A549 (cell line): ENCODE measurements at regions not wholly inside any gene's neighbourhood (a gene's known extent, or its start where the extent isn't known, plus 50 kb on each side); places are given as distances from the start of the nearest gene placed in this dataset.

ENCODE experiments used
- ATAC-seq, 2 experiments: fragments of 200-7000 bp in 1 of 2; fragments of >200 bp in 1 of 2; cut with Nextera tagmentation in 1 of 2; cut with Tn5 transposase in 1 of 2; 3 replicates each; pipeline versions ENCODE4 v1.8.0 to v1.9.1; 2018 to 2020; ENCODE audit warnings: mild to moderate bottlenecking in 1 of 2, moderate library complexity in 1 of 2
- CTCF ChIA-PET: fragments of 300-600 bp; sonication (Branson Sonifier 250); formaldehyde crosslinking; extraction: SDS; loops from one replicate; lab custom pipeline; 2021; ENCODE audit warnings: antibody characterized with exemption, inconsistent platforms; lab: Yijun Ruan, JAX
- POLR2A ChIA-PET: fragments of 350-600 bp; formaldehyde crosslinking; extraction: SDS; loops from one replicate; lab custom pipeline; 2021; ENCODE audit warnings: antibody characterized with exemption, inconsistent platforms; lab: Yijun Ruan, JAX
- DNase-seq, 2 experiments: peaks; one replicate each; pipeline versions ENCODE4 v3.0.0 to v3.0.0-alpha.2; 2011 to 2016; ENCODE audit warnings: low read depth in 1 of 2, low spot score in 1 of 2
- FAIRE-seq: peaks from 2 replicates; lab custom pipeline; 2011; peaks lifted over from hg19 to GRCh38; lab: Jason Lieb, UNC
- H3K27ac ChIP-seq, 2 experiments: fragments of >200 bp; sonication (Bioruptor Twin); formaldehyde crosslinking; 3 replicates each; pipeline ENCODE4 v1.5.1; 2016 to 2017
- H3K4me1 ChIP-seq: fragments of >200 bp; sonication (Bioruptor Twin); formaldehyde crosslinking; 3 replicates; pipeline ENCODE4 v1.6.1; 2016
- H3K4me2 ChIP-seq: fragments of >200 bp; sonication (Bioruptor Twin); formaldehyde crosslinking; 3 replicates; pipeline ENCODE4 v1.6.1; 2016
- H3K4me3 ChIP-seq: fragments of >200 bp; sonication (Bioruptor Twin); formaldehyde crosslinking; 3 replicates; pipeline ENCODE4 v1.5.1; 2016
- H3K9me3 ChIP-seq: fragments of >200 bp; sonication (Bioruptor Twin); formaldehyde crosslinking; 3 replicates; pipeline ENCODE4 v1.6.1; 2016
- BHLHE40 ChIP-seq: IDR thresholded peaks from 2 replicates; pipeline ENCODE4 v1.6.1; 2012; ENCODE audit warnings: low read depth, low read length, inconsistent platforms
- CBX2 ChIP-seq: fragments of 200-600 bp; sonication (generic); IDR thresholded peaks from 2 replicates; pipeline ENCODE4 v1.6.1; 2016; ENCODE audit warnings: low read depth, mild to moderate bottlenecking, borderline replicate concordance
- CHD2 ChIP-seq: fragments of 150-350 bp; IDR thresholded peaks from 2 replicates; pipeline ENCODE4 v1.6.1; 2014; ENCODE audit warnings: low read length; ENCODE audit not compliant: partially characterized antibody
- CHD4 ChIP-seq: fragments of 200-600 bp; sonication (generic); IDR thresholded peaks from 2 replicates; pipeline ENCODE4 v1.6.1; 2016; ENCODE audit warnings: antibody characterized with exemption, mild to moderate bottlenecking, borderline replicate concordance
- EHF ChIP-seq: fragments of 250-450 bp; sonication (Bioruptor Pico); IDR thresholded peaks from 2 replicates; pipeline ENCODE4 v1.5.0; 2020; ENCODE audit warnings: mild to moderate bottlenecking
- FOSB ChIP-seq: fragments of 250-450 bp; sonication (Bioruptor Pico); IDR thresholded peaks from 2 replicates; pipeline ENCODE4 v1.5.0; 2020; ENCODE audit warnings: mild to moderate bottlenecking, moderate library complexity
- FOXS1 ChIP-seq: fragments of 250-450 bp; sonication (Bioruptor Pico); IDR thresholded peaks from 2 replicates; pipeline ENCODE4 v1.5.0; 2020; ENCODE audit warnings: mild to moderate bottlenecking, moderate library complexity
- HOXB5 ChIP-seq: fragments of 250-450 bp; sonication (Bioruptor Pico); IDR thresholded peaks from 2 replicates; pipeline ENCODE4 v1.5.0; 2020; ENCODE audit warnings: mild to moderate bottlenecking, moderate library complexity
- MAFK ChIP-seq: fragments of 450-650 bp; IDR thresholded peaks from 2 replicates; pipeline ENCODE4 v1.6.1; 2014; ENCODE audit not compliant: partially characterized antibody
- MAZ ChIP-seq: fragments of 150-350 bp; IDR thresholded peaks from 2 replicates; pipeline ENCODE4 v1.6.1; 2014; ENCODE audit warnings: antibody characterized with exemption, low read depth, low read length, borderline replicate concordance
- NFE2L2 ChIP-seq: fragments of 150-350 bp; conservative IDR thresholded peaks from 2 replicates; pipeline ENCODE4 v1.6.1; 2014; ENCODE audit warnings: low read length
- NPAS2 ChIP-seq: fragments of 250-450 bp; sonication (Bioruptor Pico); IDR thresholded peaks from 2 replicates; pipeline ENCODE4 v1.8.0; 2022; ENCODE audit warnings: mild to moderate bottlenecking, moderate library complexity, borderline replicate concordance
- RFX5 ChIP-seq: fragments of 450-650 bp; IDR thresholded peaks from 2 replicates; pipeline ENCODE4 v1.7.1; 2014; ENCODE audit warnings: antibody characterized with exemption, mild to moderate bottlenecking, moderate library complexity
- SREBF2 ChIP-seq: fragments of 450-650 bp; IDR thresholded peaks from 2 replicates; pipeline ENCODE4 v1.6.1; 2014; ENCODE audit warnings: mild to moderate bottlenecking, moderate library complexity
- ZFP36 ChIP-seq: fragments of 450-650 bp; IDR thresholded peaks from 2 replicates; pipeline ENCODE4 v1.6.1; 2014; ENCODE audit warnings: borderline replicate concordance; ENCODE audit not compliant: partially characterized antibody
- ZNF302 ChIP-seq: fragments of 250-450 bp; sonication (Bioruptor Pico); IDR thresholded peaks from 2 replicates; pipeline ENCODE4 v1.9.0; 2021; ENCODE audit warnings: inconsistent platforms, mild to moderate bottlenecking, moderate library complexity
- ZSCAN20 ChIP-seq: fragments of 250-450 bp; sonication (Bioruptor Pico); IDR thresholded peaks from 2 replicates; pipeline ENCODE4 v1.8.0; 2022; ENCODE audit warnings: mild to moderate bottlenecking, moderate library complexity
- WGBS: methylation state at CpG from one replicate; pipeline ENCODE4 v1.1.6; 2017; ENCODE audit errors: missing lambda C conversion rate; 5-methylcytosine and 5-hydroxymethylcytosine counted together
- TF ChIP-seq, protein P1 (sequence below): IDR thresholded peaks from 2 replicates; pipeline ENCODE4 v1.6.1; 2012; ENCODE audit warnings: low read depth, borderline replicate concordance
- TF ChIP-seq, protein P2 (sequence below): IDR thresholded peaks from 2 replicates; pipeline ENCODE4 v1.6.1; 2012
- TF ChIP-seq, protein P3 (sequence below): fragments of >200 bp; sonication (Bioruptor Twin); formaldehyde crosslinking; IDR thresholded peaks from 3 replicates; pipeline ENCODE4 v1.6.1; 2016
- TF ChIP-seq, protein P4 (sequence below): fragments of 150-350 bp; IDR thresholded peaks from 2 replicates; pipeline ENCODE4 v1.6.1; 2014; ENCODE audit warnings: low read depth, mild to moderate bottlenecking, low read length
- TF ChIP-seq, protein P5 (sequence below): fragments of 250-450 bp; sonication (Bioruptor Pico); IDR thresholded peaks from 2 replicates; pipeline ENCODE4 v1.5.0; 2021; ENCODE audit warnings: mild to moderate bottlenecking, moderate library complexity, borderline replicate concordance

DNA sequence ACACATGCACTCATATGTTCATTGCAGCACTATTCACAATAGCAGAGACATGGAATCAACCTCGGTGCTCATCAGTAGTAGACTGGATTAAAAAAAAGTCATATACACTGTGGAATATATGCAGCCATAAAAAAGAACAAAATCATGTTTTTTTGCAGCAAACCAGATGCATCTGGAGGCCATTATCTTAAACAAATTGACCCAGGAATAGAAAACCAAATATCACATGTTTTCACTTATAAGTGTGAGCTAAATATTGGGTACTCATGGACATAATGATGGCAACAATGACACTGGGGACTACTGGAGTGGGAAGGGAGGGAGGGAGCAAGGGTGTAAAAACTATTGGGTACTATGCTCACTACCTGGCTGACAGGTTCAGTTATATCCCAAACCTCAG lies 792.6 kb downstream of the EPHA4 start:
- DNase-seq (no peak), ATAC-seq (no peak), FAIRE-seq (no peak)
- TF ChIP-seq RFX5 (no peak), ZFP36 (no peak), FOXS1 (CRISPR knock-in tag) (no peak), FOSB (CRISPR knock-in tag) (no peak), CBX2 (no peak), ZSCAN20 (CRISPR knock-in tag) (no peak), NFE2L2 (no peak), MAFK (no peak)
- TF ChIP-seq, protein P1, sequence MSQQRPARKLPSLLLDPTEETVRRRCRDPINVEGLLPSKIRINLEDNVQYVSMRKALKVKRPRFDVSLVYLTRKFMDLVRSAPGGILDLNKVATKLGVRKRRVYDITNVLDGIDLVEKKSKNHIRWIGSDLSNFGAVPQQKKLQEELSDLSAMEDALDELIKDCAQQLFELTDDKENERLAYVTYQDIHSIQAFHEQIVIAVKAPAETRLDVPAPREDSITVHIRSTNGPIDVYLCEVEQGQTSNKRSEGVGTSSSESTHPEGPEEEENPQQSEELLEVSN, result no peak
- TF ChIP-seq, protein P2, sequence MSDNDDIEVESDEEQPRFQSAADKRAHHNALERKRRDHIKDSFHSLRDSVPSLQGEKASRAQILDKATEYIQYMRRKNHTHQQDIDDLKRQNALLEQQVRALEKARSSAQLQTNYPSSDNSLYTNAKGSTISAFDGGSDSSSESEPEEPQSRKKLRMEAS, result no peak
- CTCF ChIA-PET, result interaction anchor here (0.6 to 0.7 kb wide), 2 partner anchors 11 to 368 kb away, joined by 3 read pairs; no protein-coding TSS in a partner anchor
- 6% methylated on average over 1 of the region's 1 CpG for WGBS
- no peak overlapping the region for H3K27ac ChIP-seq
- peaks cover 4% of the 10 kb centered on the region; the same call in 1 of the 3 replicates for H3K4me1 ChIP-seq
- no peaks in the 10 kb centered on the region for H3K9me3 ChIP-seq
- no peak overlapping the region for H3K4me3 ChIP-seq
- POLR2A ChIA-PET, result no interaction called here
- H3K4me2 ChIP-seq, result no peak overlapping the region

DNA sequence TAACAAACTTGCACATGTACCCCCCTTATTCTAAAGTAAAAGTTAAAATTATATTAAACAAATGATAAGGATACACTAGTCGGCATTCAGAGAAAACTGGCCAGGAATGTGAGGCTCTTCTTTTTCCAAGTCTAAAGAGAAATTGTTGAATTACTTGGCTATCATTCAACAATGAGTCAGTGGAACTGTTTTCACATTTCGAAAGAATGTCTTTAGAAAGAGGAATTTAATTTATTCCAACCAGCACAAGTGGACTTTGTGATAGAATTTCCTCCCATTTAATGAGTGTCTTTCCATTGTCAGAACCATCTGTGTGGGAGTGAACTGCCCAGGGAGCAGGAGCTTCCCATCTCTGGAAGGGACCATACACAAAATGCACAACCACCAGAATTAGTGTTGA lies 792.2 kb downstream of the EPHA4 start:
- Histone ChIP-seq H3K4me1 (peaks cover 4% of the 10 kb centered on the region; the same call in 1 of the 3 replicates), H3K4me2 (peak overlapping the region; percentile 28; the same call in 1 of the 3 replicates), H3K27ac (no peak overlapping the region), H3K4me3 (no peak overlapping the region), H3K9me3 (no peaks in the 10 kb centered on the region)
- 4% methylated on average over 2 of the region's 2 CpGs for whole genome bisulfite sequencing
- FAIRE-seq (no peak), DNase-seq (peak in 1 of 2 experiments; percentile 16), ATAC-seq (no peak)
- TF ChIP-seq NPAS2 (CRISPR knock-in tag) (no peak), CHD2 (no peak), CBX2 (no peak), ZSCAN20 (CRISPR knock-in tag) (no peak), CHD4 (no peak), SREBF2 (no peak), HOXB5 (CRISPR knock-in tag) (no peak), EHF (no peak)
- TF ChIP-seq, protein P3, sequence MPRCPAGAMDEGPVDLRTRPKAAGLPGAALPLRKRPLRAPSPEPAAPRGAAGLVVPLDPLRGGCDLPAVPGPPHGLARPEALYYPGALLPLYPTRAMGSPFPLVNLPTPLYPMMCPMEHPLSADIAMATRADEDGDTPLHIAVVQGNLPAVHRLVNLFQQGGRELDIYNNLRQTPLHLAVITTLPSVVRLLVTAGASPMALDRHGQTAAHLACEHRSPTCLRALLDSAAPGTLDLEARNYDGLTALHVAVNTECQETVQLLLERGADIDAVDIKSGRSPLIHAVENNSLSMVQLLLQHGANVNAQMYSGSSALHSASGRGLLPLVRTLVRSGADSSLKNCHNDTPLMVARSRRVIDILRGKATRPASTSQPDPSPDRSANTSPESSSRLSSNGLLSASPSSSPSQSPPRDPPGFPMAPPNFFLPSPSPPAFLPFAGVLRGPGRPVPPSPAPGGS, result no peak
- TF ChIP-seq, protein P4, sequence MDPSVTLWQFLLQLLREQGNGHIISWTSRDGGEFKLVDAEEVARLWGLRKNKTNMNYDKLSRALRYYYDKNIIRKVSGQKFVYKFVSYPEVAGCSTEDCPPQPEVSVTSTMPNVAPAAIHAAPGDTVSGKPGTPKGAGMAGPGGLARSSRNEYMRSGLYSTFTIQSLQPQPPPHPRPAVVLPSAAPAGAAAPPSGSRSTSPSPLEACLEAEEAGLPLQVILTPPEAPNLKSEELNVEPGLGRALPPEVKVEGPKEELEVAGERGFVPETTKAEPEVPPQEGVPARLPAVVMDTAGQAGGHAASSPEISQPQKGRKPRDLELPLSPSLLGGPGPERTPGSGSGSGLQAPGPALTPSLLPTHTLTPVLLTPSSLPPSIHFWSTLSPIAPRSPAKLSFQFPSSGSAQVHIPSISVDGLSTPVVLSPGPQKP, result no peak
- ChIA-PET POLR2A (no interaction called here), CTCF (no interaction called here)

DNA sequence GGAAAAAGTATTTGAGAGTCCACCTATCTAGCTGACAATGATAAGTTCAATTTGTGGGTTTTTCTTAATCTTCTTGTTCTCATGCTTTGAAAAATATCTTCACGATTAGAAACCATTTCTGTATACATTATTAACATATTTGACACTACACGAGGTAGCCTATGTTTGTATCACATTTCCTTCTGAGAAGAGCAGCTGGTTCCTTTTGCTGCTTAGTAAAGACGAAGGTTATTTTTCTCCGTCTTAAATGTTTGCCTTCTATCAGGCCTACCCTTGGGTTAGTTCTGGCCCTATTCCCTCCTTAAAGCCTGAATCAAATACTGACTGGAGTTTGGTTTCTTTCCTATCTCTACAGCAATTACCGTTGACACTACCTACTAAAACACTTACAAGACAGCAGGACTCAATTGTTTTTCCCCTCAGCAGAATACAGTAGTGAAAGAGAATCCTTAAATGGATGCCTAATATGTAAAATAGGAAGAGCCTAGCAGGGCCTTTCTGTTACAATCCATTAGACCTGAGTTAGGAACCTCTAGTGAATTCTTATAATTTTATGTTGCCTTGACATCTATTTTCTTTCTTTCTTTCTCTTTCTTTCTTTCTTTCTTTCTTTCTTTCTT lies 790.4 kb downstream of the EPHA4 start:
- H3K9me3 ChIP-seq, result no peaks in the 10 kb centered on the region
- WGBS, result 44% methylated on average over 5 of the region's 5 CpGs
- ChIA-PET POLR2A (no interaction called here), CTCF (no interaction called here)
- ATAC-seq (no peak), DNase-seq (no peak), FAIRE-seq (no peak)
- H3K4me1 ChIP-seq, result peaks cover 4% of the 10 kb centered on the region; the same call in 1 of the 3 replicates
- no peak overlapping the region for H3K27ac ChIP-seq
- H3K4me2 ChIP-seq, result no peak overlapping the region
- TF ChIP-seq ZNF302 (CRISPR knock-in tag) (no peak), BHLHE40 (no peak), MAZ (no peak)
- TF ChIP-seq, protein P4, result no peak
- TF ChIP-seq, protein P5, sequence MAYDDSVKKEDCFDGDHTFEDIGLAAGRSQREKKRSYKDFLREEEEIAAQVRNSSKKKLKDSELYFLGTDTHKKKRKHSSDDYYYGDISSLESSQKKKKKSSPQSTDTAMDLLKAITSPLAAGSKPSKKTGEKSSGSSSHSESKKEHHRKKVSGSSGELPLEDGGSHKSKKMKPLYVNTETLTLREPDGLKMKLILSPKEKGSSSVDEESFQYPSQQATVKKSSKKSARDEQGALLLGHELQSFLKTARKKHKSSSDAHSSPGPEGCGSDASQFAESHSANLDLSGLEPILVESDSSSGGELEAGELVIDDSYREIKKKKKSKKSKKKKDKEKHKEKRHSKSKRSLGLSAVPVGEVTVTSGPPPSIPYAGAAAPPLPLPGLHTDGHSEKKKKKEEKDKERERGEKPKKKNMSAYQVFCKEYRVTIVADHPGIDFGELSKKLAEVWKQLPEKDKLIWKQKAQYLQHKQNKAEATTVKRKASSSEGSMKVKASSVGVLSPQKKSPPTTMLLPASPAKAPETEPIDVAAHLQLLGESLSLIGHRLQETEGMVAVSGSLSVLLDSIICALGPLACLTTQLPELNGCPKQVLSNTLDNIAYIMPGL (CRISPR knock-in tag), result no peak
- no peak overlapping the region for H3K4me3 ChIP-seq
